ENCODE measurements at regions not wholly inside any gene's neighbourhood (a gene's known extent, or its start where the extent isn't known, plus 50 kb on each side); places are given as distances from the start of the nearest gene placed in this dataset.

DNA sequence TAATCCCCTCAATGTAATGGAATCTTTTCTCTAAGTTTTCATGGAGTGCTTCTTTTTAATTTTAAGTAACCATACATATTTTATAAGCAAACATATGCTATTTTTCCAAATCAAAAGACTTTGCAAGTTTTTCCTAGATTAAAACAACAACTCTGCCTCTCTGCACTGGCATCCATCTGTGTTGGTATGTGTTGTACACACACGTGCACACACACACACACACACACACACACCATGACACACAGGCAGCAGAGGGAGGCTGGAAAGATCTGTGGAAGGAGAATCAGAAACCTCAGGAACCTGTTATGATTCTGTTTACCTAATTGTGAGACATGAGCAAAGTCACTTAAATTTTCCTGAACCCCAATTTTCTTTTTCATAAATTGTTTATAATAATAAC, 295.0 kb upstream of the PRDM1 start:
- no peaks in the 10 kb centered on the region for H3K4me1 Mint-ChIP-seq (ENCODE audit: low read depth)

DNA sequence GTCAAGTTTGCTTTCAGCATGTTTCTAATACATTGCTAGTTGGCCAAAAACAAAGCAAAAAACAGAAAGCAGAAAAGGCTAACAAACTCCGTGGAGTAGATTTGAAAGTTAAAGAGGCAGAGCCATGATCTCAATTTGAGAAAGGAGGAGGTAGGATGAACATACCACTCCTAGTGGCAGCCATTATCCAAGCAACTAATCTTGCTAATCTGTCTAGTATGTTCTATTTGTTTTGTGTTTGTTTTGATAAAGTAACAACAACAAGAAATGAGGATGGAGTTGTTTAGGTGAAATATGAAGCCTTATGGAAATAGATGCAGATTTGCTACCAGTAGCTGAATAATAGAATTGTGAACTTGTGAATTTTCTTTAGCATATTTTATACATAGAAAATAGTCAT, 295.5 kb upstream of the PRDM1 start:
- no peak for DNase-seq (ENCODE audit: low spot score)
- Mint-ChIP-seq H3K4me3 (ENCODE audit: unreplicated experiment) (no peak overlapping the region), H3K4me1 (ENCODE audit: low read depth) (no peaks in the 10 kb centered on the region), H3K36me3 (ENCODE audit: low read depth) (no peaks in the 10 kb centered on the region), H3K27ac (ENCODE audit: unreplicated experiment) (no peak overlapping the region), H3K9me3 (ENCODE audit: low read depth) (no peaks in the 10 kb centered on the region), H3K27me3 (ENCODE audit: low read depth) (no peaks in the 10 kb centered on the region)
- TF ChIP-seq, protein P1, sequence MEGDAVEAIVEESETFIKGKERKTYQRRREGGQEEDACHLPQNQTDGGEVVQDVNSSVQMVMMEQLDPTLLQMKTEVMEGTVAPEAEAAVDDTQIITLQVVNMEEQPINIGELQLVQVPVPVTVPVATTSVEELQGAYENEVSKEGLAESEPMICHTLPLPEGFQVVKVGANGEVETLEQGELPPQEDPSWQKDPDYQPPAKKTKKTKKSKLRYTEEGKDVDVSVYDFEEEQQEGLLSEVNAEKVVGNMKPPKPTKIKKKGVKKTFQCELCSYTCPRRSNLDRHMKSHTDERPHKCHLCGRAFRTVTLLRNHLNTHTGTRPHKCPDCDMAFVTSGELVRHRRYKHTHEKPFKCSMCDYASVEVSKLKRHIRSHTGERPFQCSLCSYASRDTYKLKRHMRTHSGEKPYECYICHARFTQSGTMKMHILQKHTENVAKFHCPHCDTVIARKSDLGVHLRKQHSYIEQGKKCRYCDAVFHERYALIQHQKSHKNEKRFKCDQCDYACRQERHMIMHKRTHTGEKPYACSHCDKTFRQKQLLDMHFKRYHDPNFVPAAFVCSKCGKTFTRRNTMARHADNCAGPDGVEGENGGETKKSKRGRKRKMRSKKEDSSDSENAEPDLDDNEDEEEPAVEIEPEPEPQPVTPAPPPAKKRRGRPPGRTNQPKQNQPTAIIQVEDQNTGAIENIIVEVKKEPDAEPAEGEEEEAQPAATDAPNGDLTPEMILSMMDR (IDR thresholded peaks at IDR 0.05) = peak; percentile 27

More for the DNA sequence above, 295.0 kb upstream of the PRDM1 start:
- H3K27ac Mint-ChIP-seq (ENCODE audit: unreplicated experiment) = no peak overlapping the region
- H3K36me3 Mint-ChIP-seq (ENCODE audit: low read depth) = no peaks in the 10 kb centered on the region
- H3K4me3 Mint-ChIP-seq (ENCODE audit: unreplicated experiment) = no peak overlapping the region
- H3K9me3 Mint-ChIP-seq (ENCODE audit: low read depth) = no peaks in the 10 kb centered on the region
- H3K27me3 Mint-ChIP-seq (ENCODE audit: low read depth) = no peaks in the 10 kb centered on the region
- DNase-seq (ENCODE audit: low spot score) = no peak
- TF ChIP-seq, protein P1 (IDR thresholded peaks at IDR 0.05) = no peak

DNA sequence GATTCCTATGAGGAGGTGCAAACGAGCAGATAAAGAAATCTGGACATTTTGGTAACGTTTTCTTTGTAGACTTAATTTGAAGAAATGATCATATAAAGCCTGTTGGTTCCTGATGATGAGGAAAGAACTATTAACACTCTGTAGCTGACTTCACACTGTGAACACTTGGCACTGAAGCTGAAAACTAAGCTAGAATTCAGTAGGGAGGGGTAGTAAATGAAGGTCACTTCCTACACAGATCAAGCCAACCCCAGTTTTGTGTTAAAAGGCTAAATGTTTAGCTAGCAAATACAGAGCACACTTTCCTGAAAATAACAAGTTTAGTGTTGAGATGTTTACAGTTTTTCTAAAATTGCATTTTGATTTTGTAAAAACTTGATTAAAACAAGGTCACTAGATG, 296.2 kb upstream of the PRDM1 start:
- Mint-ChIP-seq H3K9me3 (ENCODE audit: low read depth) (no peaks in the 10 kb centered on the region), H3K4me1 (ENCODE audit: low read depth) (no peaks in the 10 kb centered on the region), H3K4me3 (ENCODE audit: unreplicated experiment) (no peak overlapping the region), H3K27me3 (ENCODE audit: low read depth) (peaks cover under 1% of the 10 kb centered on the region), H3K27ac (ENCODE audit: unreplicated experiment) (no peak overlapping the region), H3K36me3 (ENCODE audit: low read depth) (no peaks in the 10 kb centered on the region)
- TF ChIP-seq, protein P1 (IDR thresholded peaks at IDR 0.05) = no peak
- no peak for DNase-seq (ENCODE audit: low spot score)

DNA sequence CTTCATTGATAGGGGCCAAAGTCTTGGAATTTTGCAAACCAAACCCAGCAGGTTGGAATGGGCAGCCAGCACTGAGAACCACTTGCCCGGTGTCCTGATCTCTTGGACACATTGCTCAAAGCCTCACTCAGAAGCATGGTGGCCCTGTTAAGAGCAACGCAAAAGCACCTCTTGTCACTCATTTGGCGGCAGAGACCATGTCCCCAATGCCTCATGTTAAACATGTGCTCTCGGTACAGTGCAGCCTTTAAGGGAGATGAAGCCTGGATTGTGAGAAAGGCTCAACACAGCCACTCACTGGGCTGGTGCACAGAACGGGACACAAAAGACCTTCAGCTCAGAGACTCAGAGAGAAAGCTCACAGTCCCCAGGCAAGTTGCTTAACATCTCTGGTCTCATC, 298.4 kb upstream of the PRDM1 start:
- TF ChIP-seq, protein P1 (IDR thresholded peaks at IDR 0.05) = no peak
- Mint-ChIP-seq H3K27ac (ENCODE audit: unreplicated experiment) (no peak overlapping the region), H3K4me3 (ENCODE audit: unreplicated experiment) (no peak overlapping the region), H3K9me3 (ENCODE audit: low read depth) (no peaks in the 10 kb centered on the region), H3K27me3 (ENCODE audit: low read depth) (peaks cover 8% of the 10 kb centered on the region), H3K36me3 (ENCODE audit: low read depth) (no peaks in the 10 kb centered on the region), H3K4me1 (ENCODE audit: low read depth) (no peaks in the 10 kb centered on the region)
- no peak for DNase-seq (ENCODE audit: low spot score)

DNA sequence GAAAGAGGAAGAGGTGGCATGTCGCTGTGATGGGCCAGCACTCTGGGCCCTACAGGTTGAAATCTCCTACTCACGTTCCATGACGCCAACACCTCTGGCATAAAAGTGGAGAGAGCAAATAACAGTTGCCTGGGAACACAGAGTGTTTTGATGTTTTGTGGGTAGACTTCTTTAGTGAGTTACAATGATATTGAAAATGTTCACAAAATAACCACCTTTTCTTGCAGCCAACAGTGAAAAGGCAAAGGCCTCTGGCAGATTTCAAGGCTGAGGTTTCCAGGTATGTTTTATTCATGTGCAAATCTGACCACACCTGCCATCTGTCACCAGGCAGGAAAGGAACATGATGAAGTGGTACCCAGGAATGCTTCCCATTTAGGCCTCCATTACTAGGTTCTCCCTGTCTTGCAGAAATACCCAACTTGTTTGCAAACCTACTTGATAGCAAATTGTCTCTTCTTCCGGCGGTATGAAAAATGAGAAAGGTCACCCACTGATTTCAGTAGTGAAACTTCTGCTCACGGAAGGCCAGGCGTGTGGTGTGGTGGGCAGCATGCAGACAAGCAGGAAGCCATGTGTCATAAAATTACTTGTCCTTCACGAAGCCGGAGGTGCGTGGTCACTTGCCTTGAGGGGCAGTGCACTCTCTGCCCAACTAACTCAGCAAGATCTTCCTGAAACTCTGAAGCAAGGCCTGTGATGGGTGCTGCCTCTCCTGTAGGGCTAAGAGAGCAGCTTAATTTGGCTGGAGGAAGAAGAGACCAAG, 299.1 kb upstream of the PRDM1 start:
- TF ChIP-seq, protein P1 (IDR thresholded peaks at IDR 0.05) = no peak
- no peak overlapping the region for H3K4me3 Mint-ChIP-seq (ENCODE audit: unreplicated experiment)
- H3K27ac Mint-ChIP-seq (ENCODE audit: unreplicated experiment) = no peak overlapping the region
- H3K4me1 Mint-ChIP-seq (ENCODE audit: low read depth) = no peaks in the 10 kb centered on the region
- H3K27me3 Mint-ChIP-seq (ENCODE audit: low read depth) = peaks cover 11% of the 10 kb centered on the region
- no peaks in the 10 kb centered on the region for H3K9me3 Mint-ChIP-seq (ENCODE audit: low read depth)
- H3K36me3 Mint-ChIP-seq (ENCODE audit: low read depth) = no peaks in the 10 kb centered on the region
- DNase-seq (ENCODE audit: low spot score) = no peak
